NT2/D1 (cell line): ENCODE measurements at regions not wholly inside any gene's neighbourhood (a gene's known extent, or its start where the extent isn't known, plus 50 kb on each side); places are given as distances from the start of the nearest gene placed in this dataset.

Source experiments
- YY1 ChIP-seq: IDR thresholded peaks from 2 replicates; pipeline ENCODE4 v1.6.1; 2011; ENCODE audit not compliant: insufficient read length, insufficient read depth
- ZNF274 ChIP-seq: IDR thresholded peaks from 2 replicates; pipeline ENCODE4 v1.6.1; 2011; ENCODE audit warnings: mild to moderate bottlenecking, low read depth, low read length

- TF ChIP-seq YY1 (no peak), ZNF274 (no peak)
These were observed 446.7 kb upstream of the AMELY start for GRCh38 chrY:7358103-7358752.
